ENCODE measurements at regions not wholly inside any gene's neighbourhood (a gene's known extent, or its start where the extent isn't known, plus 50 kb on each side); places are given as distances from the start of the nearest gene placed in this dataset.

DNA sequence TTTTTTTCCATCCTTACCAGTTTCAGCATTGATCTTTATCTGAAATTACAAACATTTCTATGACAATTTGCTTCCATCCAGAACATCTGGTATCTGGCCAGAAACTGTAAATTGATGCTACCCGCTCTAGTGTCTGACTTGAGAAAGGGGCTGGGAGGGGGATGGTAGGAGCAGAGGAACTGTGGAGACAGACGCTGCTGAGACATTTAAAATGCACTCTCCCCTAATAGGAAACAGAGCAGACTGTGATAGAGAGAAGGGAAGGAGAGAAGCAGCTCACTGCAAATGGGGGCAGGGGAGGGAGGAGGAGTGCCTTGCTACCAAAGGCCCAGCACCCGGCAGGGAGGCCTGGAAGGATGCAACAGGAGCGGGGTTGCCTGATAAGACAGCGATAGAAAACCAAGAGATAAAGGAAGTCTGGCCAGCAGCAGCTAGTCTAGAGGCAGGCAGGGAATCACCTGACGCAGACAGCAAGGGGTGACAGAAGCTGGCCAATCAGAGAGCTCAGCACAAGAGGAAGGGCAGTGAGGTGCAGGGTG is 195.5 kb upstream of the NFIA start:
- no peak overlapping the region for H3K4me3 ChIP-seq (ENCODE audit: low read depth, low read length)
- ChIA-PET CTCF (no interaction called here), POLR2A (interaction anchor here (0.6 kb wide), 1 partner anchor 9 kb away, joined by 3 read pairs; no protein-coding TSS in a partner anchor)
- no peaks in the 10 kb centered on the region for H3K27me3 ChIP-seq (ENCODE audit: control insufficient read depth, insufficient read depth, low read length)
- TF ChIP-seq, protein P1, sequence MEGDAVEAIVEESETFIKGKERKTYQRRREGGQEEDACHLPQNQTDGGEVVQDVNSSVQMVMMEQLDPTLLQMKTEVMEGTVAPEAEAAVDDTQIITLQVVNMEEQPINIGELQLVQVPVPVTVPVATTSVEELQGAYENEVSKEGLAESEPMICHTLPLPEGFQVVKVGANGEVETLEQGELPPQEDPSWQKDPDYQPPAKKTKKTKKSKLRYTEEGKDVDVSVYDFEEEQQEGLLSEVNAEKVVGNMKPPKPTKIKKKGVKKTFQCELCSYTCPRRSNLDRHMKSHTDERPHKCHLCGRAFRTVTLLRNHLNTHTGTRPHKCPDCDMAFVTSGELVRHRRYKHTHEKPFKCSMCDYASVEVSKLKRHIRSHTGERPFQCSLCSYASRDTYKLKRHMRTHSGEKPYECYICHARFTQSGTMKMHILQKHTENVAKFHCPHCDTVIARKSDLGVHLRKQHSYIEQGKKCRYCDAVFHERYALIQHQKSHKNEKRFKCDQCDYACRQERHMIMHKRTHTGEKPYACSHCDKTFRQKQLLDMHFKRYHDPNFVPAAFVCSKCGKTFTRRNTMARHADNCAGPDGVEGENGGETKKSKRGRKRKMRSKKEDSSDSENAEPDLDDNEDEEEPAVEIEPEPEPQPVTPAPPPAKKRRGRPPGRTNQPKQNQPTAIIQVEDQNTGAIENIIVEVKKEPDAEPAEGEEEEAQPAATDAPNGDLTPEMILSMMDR (IDR thresholded peaks at IDR 0.05; ENCODE audit: low read depth, low read length) = no peak
- no peaks in the 10 kb centered on the region for H3K9me3 ChIP-seq (ENCODE audit: control insufficient read depth, insufficient read depth, low read length)
- DNase-seq (ENCODE audit: low read depth, low spot score) = no peak
- H3K27ac ChIP-seq (ENCODE audit: low read depth, low read length) = no peak overlapping the region

DNA sequence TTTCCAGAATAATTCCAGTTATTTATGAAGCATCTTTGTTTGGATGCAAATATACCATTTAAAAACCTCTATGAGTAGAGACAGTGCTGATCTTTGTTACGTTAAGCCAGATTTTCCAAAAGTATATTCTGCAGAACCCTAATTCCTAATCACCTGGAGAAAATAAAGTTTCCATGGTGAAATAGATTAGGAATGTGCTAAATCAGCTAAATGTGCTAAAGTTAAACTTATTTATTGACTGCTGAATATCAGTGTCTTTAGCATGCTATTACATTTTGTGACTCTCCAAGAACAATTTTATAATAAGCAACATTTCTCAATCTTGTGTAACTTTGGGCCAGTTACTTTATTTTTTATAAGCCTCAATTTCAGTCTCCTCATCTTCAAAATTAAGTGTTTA is 196.3 kb upstream of the NFIA start:
- Histone ChIP-seq H3K27me3 (ENCODE audit: control insufficient read depth, insufficient read depth, low read length) (no peaks in the 10 kb centered on the region), H3K27ac (ENCODE audit: low read depth, low read length) (no peak overlapping the region), H3K4me3 (ENCODE audit: low read depth, low read length) (no peak overlapping the region), H3K9me3 (ENCODE audit: control insufficient read depth, insufficient read depth, low read length) (no peaks in the 10 kb centered on the region)
- ChIA-PET POLR2A (no interaction called here), CTCF (no interaction called here)
- TF ChIP-seq, protein P1 (IDR thresholded peaks at IDR 0.05; ENCODE audit: low read depth, low read length) = no peak
- no peak for DNase-seq (ENCODE audit: low read depth, low spot score)

DNA sequence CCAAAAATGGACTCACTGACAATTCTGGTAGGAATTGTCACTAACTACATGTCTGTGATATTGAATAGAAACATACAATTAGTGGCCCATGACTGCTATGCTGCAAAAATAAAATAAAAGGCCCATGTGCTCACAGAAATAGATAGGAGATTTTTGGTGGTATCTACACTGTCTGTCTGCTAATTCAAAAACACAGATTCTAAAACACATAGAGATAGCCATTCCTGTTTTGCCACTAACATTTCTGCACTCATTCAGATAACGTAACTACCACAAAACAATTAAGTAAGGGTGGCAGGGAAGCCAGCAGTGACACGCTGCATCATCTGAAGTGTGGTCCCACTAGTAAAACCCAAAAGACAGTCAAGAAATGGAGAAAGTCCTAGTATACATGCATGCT is 202.2 kb upstream of the NFIA start:
- ChIA-PET POLR2A (no interaction called here), CTCF (no interaction called here)
- no peak overlapping the region for H3K4me3 ChIP-seq (ENCODE audit: low read depth, low read length)
- DNase-seq (ENCODE audit: low read depth, low spot score) = no peak
- H3K9me3 ChIP-seq (ENCODE audit: control insufficient read depth, insufficient read depth, low read length) = no peaks in the 10 kb centered on the region
- TF ChIP-seq, protein P1 (IDR thresholded peaks at IDR 0.05; ENCODE audit: low read depth, low read length) = no peak
- no peak overlapping the region for H3K27ac ChIP-seq (ENCODE audit: low read depth, low read length)
- H3K27me3 ChIP-seq (ENCODE audit: control insufficient read depth, insufficient read depth, low read length) = no peaks in the 10 kb centered on the region

DNA sequence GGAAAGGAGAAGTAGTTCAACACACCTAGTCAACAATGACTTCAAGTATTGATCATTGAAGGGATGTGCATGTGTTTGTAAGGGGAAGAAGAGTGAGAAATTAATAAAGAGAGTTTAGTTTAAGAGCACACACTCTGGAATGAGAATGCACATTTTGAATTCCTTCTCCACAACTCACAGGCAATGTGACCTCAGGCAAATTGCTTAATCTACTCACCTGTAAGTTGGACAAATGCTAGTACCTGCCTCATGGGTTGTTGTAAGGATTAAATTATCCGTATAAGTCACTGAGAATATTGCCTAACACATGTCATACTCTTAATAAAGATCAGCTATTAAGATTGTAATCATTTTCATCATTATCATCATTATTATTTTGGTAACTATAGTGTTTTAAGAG is 204.0 kb upstream of the NFIA start:
- ChIA-PET CTCF (no interaction called here), POLR2A (interaction anchor here (0.6 kb wide), 1 partner anchor 8 kb away, joined by 3 read pairs; no protein-coding TSS in a partner anchor)
- H3K27me3 ChIP-seq (ENCODE audit: control insufficient read depth, insufficient read depth, low read length) = no peaks in the 10 kb centered on the region
- H3K9me3 ChIP-seq (ENCODE audit: control insufficient read depth, insufficient read depth, low read length) = no peaks in the 10 kb centered on the region
- H3K4me3 ChIP-seq (ENCODE audit: low read depth, low read length) = no peak overlapping the region
- no peak for DNase-seq (ENCODE audit: low read depth, low spot score)
- TF ChIP-seq, protein P1 (IDR thresholded peaks at IDR 0.05; ENCODE audit: low read depth, low read length) = no peak
- H3K27ac ChIP-seq (ENCODE audit: low read depth, low read length) = no peak overlapping the region

DNA sequence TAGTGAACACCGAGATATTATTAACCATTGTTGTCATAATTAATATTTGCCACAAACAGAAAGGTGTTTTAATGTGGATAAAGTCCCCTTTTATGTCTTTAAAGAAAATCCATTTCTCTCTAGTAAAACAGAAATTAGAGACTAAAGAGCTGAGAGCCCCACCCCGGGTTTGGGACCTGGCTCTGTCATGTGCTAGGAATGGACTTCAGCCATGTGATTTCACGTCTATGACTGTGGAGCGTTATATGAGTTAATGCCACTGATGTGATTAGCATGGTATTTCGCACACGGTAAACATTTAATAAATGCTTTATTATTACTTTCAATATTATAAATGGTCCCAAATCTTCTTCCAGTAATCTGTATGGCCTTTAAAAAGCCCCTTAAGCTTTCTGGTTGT is 205.0 kb upstream of the NFIA start:
- Histone ChIP-seq H3K27me3 (ENCODE audit: control insufficient read depth, insufficient read depth, low read length) (no peaks in the 10 kb centered on the region), H3K4me3 (ENCODE audit: low read depth, low read length) (no peak overlapping the region), H3K9me3 (ENCODE audit: control insufficient read depth, insufficient read depth, low read length) (no peaks in the 10 kb centered on the region), H3K27ac (ENCODE audit: low read depth, low read length) (no peak overlapping the region)
- no peak for DNase-seq (ENCODE audit: low read depth, low spot score)
- ChIA-PET CTCF (no interaction called here), POLR2A (no interaction called here)
- TF ChIP-seq, protein P1 (IDR thresholded peaks at IDR 0.05; ENCODE audit: low read depth, low read length) = no peak
